ENCODE measurements at regions not wholly inside any gene's neighbourhood (a gene's known extent, or its start where the extent isn't known, plus 50 kb on each side); places are given as distances from the start of the nearest gene placed in this dataset.

- Histone ChIP-seq H3K4me1 (ENCODE audit: low read depth) (no peaks in the 10 kb centered on the region), H3K4me3 (no peak overlapping the region), H3K36me3 (no peaks in the 10 kb centered on the region), H3K9me3 (ENCODE audit: low read depth) (no peaks in the 10 kb centered on the region), H3K27me3 (no peaks in the 10 kb centered on the region), H3K27ac (no peak overlapping the region)
- DNase-seq (ENCODE audit: low read depth in 1 of 2, low spot score in 1 of 2), result no peak
- TF ChIP-seq, protein P1, sequence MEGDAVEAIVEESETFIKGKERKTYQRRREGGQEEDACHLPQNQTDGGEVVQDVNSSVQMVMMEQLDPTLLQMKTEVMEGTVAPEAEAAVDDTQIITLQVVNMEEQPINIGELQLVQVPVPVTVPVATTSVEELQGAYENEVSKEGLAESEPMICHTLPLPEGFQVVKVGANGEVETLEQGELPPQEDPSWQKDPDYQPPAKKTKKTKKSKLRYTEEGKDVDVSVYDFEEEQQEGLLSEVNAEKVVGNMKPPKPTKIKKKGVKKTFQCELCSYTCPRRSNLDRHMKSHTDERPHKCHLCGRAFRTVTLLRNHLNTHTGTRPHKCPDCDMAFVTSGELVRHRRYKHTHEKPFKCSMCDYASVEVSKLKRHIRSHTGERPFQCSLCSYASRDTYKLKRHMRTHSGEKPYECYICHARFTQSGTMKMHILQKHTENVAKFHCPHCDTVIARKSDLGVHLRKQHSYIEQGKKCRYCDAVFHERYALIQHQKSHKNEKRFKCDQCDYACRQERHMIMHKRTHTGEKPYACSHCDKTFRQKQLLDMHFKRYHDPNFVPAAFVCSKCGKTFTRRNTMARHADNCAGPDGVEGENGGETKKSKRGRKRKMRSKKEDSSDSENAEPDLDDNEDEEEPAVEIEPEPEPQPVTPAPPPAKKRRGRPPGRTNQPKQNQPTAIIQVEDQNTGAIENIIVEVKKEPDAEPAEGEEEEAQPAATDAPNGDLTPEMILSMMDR (IDR thresholded peaks at IDR 0.05; ENCODE audit: low read depth, low read length), result no peak
These were observed 112.2 kb upstream of the PLPPR4 start for GRCh38 chr1:99152132-99152531.

DNA sequence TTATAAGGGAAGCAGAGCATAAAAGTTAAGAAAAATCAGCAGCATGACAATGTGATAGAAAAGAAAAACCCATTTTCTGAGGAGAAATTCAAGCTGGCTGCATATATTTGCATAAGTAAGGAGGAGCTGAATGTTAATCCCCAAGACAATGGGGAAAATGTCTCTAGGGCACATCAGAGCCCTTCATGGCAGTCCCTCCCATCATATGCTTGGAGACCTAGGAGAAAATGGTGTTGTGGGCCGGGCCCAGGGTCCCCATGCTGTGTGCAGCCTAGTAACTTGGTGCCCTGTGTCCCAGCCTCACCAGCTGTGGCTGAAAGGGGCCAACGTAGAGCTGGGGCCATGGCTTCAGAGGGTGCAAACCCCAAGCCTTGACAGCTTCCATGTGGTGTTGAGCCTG, 100.6 kb upstream of the PLPPR4 start:
- no peaks in the 10 kb centered on the region for H3K36me3 ChIP-seq
- no peak overlapping the region for H3K27ac ChIP-seq
- no peaks in the 10 kb centered on the region for H3K4me1 ChIP-seq (ENCODE audit: low read depth)
- no peaks in the 10 kb centered on the region for H3K27me3 ChIP-seq
- H3K4me3 ChIP-seq, result no peak overlapping the region
- TF ChIP-seq, protein P1 (IDR thresholded peaks at IDR 0.05; ENCODE audit: low read depth, low read length), result no peak
- DNase-seq (ENCODE audit: low read depth in 1 of 2, low spot score in 1 of 2), result no peak
- no peaks in the 10 kb centered on the region for H3K9me3 ChIP-seq (ENCODE audit: low read depth)

DNA sequence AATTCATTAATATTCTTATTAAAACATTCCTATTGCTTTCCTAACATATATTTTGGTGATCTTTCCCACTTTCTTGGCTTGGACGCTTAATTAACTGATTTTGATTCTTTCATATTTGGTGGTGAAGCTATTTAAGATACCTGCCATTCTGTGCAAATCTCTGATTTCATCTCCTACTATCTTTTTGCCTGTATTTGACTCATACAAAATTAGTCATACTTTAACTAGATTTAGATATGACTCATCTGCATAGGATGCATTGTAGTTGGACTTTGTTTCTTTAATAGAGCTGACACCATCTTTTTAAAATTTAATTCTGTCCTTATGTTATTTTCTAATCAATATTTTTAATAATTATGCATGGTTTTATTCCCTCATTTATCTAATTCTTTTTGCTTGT, 93.8 kb upstream of the PLPPR4 start:
- no peak overlapping the region for H3K27ac ChIP-seq
- H3K36me3 ChIP-seq, result no peaks in the 10 kb centered on the region
- TF ChIP-seq, protein P1 (IDR thresholded peaks at IDR 0.05; ENCODE audit: low read depth, low read length), result no peak
- H3K4me1 ChIP-seq (ENCODE audit: low read depth), result peaks cover 4% of the 10 kb centered on the region
- H3K9me3 ChIP-seq (ENCODE audit: low read depth), result no peaks in the 10 kb centered on the region
- H3K27me3 ChIP-seq, result no peaks in the 10 kb centered on the region
- no peak overlapping the region for H3K4me3 ChIP-seq
- no peak for DNase-seq (ENCODE audit: low read depth in 1 of 2, low spot score in 1 of 2)

- Histone ChIP-seq H3K27me3 (no peaks in the 10 kb centered on the region), H3K27ac (no peak overlapping the region), H3K4me1 (ENCODE audit: low read depth) (peaks cover 4% of the 10 kb centered on the region), H3K9me3 (ENCODE audit: low read depth) (no peaks in the 10 kb centered on the region), H3K36me3 (no peaks in the 10 kb centered on the region), H3K4me3 (no peak overlapping the region)
- TF ChIP-seq, protein P1 (IDR thresholded peaks at IDR 0.05; ENCODE audit: low read depth, low read length), result no peak
- no peak for DNase-seq (ENCODE audit: low read depth in 1 of 2, low spot score in 1 of 2)
These were observed 93.0 kb upstream of the PLPPR4 start for GRCh38 chr1:99171184-99171813.

DNA sequence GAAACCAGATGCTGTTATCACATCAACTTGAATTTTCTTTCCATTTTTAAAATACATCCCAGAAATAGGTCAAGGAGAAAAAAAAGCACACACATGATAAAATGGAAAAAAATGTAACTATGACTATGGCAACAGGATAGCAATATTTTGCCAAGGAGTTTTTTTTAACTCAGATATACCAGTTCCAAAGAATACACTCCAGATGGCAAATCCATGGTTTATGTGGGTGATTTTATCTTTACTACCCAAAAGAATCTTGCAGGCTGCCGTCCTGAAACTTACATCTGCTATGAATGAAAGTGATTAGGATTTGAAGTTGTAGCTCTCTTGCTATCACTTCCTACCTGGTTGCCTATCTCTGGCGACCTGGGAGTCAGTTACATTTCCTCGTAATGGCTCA, 91.0 kb upstream of the PLPPR4 start:
- peaks cover 4% of the 10 kb centered on the region for H3K4me1 ChIP-seq (ENCODE audit: low read depth)
- TF ChIP-seq, protein P1 (IDR thresholded peaks at IDR 0.05; ENCODE audit: low read depth, low read length), result no peak
- H3K27ac ChIP-seq, result no peak overlapping the region
- H3K36me3 ChIP-seq, result no peaks in the 10 kb centered on the region
- no peak for DNase-seq (ENCODE audit: low read depth in 1 of 2, low spot score in 1 of 2)
- no peaks in the 10 kb centered on the region for H3K27me3 ChIP-seq
- H3K4me3 ChIP-seq, result no peak overlapping the region
- no peaks in the 10 kb centered on the region for H3K9me3 ChIP-seq (ENCODE audit: low read depth)

Measured in cardiac muscle cell (in vitro differentiated cells and primary cell).